HG02884 (cell line): ENCODE measurements at regions not wholly inside any gene's neighbourhood (a gene's known extent, or its start where the extent isn't known, plus 50 kb on each side); places are given as distances from the start of the nearest gene placed in this dataset.
A peak's percentile ranks its signal among the peaks of the same experiment; 100 is the strongest.

Experiments used
- ATAC-seq: cut with Tn5 transposase; IDR thresholded peaks from one replicate; pipeline ENCODE4 v1.9.1; 2021; ENCODE audit warnings: mild to moderate bottlenecking, moderate library complexity; ENCODE audit not compliant: unreplicated experiment

GRCh38 chr7:121575194-121575765 is 179.2 kb upstream of the FAM3C start:
- no peak for ATAC-seq

GRCh38 chr7:121574109-121574508 is 178.0 kb upstream of the FAM3C start:
- no peak for ATAC-seq

GRCh38 chr7:121572615-121573014 is 176.5 kb upstream of the FAM3C start:
- no peak for ATAC-seq

DNA sequence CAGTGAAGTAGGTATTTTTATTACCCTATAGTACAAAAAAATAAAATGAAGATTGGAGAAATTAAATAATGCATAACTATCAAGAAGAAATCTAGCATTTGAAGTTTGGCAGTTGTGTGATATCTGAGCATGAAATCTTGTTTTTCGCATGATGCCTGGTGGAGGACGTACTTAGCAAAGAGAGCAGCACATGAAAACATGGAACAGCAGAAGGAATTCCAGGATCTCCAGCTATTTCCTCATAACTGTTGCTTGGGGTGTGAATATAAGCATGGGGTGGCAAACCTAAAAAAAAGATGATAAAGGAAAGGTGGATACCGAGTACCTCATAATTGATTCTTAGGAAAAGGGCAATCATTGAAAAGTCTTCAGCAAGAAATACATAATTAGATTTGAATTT is 174.3 kb upstream of the FAM3C start:
- no peak for ATAC-seq

GRCh38 chr7:121563177-121563576 is 167.1 kb upstream of the FAM3C start:
- ATAC-seq: no peak

GRCh38 chr7:121562259-121562658 is 166.2 kb upstream of the FAM3C start:
- ATAC-seq: no peak

GRCh38 chr7:121561717-121562116 is 165.6 kb upstream of the FAM3C start:
- ATAC-seq: no peak

GRCh38 chr7:121560267-121560990 is 164.3 kb upstream of the FAM3C start:
- ATAC-seq: no peak

DNA sequence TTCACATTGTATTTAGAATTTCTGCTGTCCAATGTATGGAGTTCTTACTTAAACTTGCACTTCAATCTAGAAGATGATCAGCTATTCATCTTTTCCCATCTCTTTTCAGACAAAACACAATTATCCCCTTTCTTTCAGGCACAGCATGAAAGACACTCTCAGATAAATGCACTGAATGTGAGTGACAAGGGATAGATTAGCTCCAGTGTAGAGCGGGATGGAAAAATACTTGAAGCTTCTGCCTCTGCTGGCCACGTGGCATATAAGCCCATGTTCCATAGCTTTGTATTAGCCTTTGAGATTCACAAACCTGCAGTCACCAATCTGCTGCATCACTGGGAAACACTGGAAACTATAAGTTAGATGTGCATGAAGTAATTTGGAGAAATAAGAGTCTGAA is 162.2 kb upstream of the FAM3C start:
- no peak for ATAC-seq

DNA sequence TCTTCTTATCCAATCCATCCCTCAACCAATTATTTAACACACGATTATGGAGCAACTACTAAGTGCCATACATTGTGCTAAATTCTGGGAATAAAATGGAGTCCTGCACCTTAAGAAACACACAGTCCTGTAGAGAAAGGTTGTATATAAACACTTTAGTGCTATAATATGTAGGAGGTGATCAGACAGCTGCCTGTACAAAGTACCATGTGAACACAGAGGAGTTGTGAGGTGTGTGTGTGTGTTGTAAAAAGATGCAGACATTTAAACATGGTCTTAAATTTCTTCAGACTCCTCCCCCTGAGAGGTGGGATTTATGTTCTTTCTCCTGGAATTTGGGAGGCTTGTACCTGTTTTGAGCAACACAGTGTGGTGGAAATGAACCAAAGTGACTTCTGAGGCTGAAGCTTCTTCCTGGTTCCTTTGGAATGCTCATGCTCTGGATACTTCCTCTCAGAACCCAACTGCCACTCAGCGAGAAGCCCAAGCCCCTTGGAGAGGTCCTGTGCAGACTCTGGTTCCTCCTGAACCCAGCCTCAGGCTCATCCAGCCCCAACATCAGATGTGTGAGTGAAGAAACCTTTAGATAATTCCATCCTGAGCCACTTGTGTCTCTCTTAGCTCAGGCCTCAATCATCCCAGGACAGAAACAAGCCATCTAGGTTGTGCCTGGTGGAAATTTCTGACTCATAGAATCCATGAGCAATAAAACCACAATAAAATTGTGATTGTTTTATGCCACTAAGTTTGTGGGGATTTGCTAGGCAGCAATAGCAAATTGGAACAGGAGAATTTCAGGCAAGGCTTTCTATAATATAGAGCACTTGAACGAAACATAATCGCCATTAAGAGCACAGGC is 161.2 kb upstream of the FAM3C start:
- ATAC-seq: no peak

- ATAC-seq: no peak
These were observed 159.4 kb upstream of the FAM3C start for GRCh38 chr7:121555558-121555957.

GRCh38 chr7:121547544-121548092 is 151.5 kb upstream of the FAM3C start:
- ATAC-seq: peak; percentile 81

GRCh38 chr7:121546632-121547543 is 150.8 kb upstream of the FAM3C start:
- no peak for ATAC-seq

GRCh38 chr7:121545418-121545817 is 149.3 kb upstream of the FAM3C start:
- ATAC-seq: no peak

DNA sequence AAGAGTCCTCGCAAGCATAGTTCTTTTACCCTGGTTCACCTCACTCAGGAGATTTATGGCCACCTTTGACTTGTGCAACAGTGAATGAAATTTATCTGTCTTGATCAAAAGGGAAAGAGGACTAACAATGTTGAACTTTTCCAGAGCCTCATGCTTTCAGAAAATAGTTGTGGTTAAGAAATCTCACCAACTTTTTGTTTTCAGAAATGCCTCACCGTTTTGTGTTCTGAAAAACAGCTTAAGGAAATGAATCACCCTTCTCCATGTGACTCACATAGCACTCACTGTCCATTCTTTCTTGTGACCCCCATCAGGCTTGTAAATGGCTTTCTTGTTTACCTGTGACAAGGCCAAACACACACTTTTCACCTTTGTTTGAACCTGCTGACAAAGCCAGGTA is 148.6 kb upstream of the FAM3C start:
- ATAC-seq: peak; percentile 69

- ATAC-seq: no peak
These were observed 148.1 kb upstream of the FAM3C start for GRCh38 chr7:121544238-121544637.

DNA sequence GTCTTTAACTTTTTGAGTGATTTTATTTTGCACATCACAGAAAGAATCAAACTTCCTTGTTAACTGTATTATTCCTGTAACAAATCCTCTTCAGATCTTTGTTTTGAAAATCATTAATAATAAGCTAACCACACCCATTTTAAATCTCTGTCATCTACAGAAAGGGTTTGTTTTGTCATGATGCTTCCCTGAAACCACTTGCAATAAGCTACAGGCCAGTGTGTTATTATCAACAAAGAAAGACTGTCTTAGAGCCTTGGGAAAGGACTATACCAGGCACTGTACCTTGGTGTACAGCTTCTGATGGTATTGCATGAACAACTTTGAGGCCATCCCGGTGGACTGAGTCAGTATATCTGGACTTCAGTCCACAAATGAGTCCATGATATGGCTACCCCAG is 145.3 kb upstream of the FAM3C start:
- ATAC-seq: no peak

DNA sequence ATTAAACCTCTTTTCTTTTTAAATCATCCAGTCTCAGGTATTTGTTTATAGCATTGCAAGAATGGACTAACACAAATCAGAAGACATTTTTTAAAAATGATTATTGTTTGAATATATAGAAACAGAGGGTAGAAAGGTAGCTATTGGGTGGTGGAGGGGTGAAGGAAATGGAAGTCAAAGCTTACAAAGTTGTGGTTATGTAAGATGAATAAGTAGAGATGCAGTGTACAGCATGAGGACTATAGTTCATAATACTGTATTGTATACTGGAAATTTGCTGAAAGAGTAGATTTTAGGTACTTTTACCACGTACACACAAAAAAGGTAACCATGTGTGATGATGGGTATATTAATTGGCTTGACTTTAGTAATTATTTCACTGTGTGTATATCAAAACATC is 144.0 kb upstream of the FAM3C start:
- no peak for ATAC-seq

GRCh38 chr7:121537031-121537430 is 140.9 kb upstream of the FAM3C start:
- ATAC-seq: no peak

GRCh38 chr7:121531175-121532070 is 135.3 kb upstream of the FAM3C start:
- ATAC-seq: no peak
